ENCODE measurements at regions not wholly inside any gene's neighbourhood (a gene's known extent, or its start where the extent isn't known, plus 50 kb on each side); places are given as distances from the start of the nearest gene placed in this dataset.
"Not testable (repeated sequence)": the region's sequence is repeated elsewhere in the genome, so short reads cannot be mapped to it uniquely, and the experiment has no call there.

DNA sequence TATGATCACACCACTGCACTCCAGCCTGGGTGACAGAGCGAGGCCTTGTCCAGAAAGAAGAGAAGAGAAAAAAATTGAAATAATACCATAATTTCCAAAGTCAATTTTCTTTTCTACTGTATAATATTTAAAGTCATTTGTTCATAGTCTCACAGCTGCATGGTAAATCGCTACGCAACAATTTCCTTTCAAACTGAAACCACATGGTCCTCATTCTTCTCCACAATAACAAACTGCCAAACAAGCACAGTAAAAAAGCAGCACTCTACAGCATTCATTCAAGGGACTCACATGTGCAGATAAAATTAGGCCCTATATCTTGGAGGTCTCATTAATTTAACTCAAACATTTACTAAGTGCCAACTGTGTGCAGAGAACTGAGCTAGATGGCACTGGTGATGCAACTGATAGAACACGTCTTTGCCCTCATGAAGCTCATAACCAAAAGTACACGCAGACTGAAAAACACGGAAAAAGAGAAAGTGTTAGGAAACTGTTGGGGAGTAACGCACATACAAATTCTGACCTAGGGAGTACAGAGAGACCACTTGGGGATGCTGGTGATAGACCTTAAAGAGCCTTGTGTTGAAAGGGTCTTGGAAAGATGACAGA is 68.4 kb upstream of the SRRM3 start:
- peaks cover 46% of the 10 kb centered on the region for H3K27me3 ChIP-seq
- H3K4me1 ChIP-seq = no peaks in the 10 kb centered on the region
- no peaks in the 10 kb centered on the region for H3K9me3 ChIP-seq
- H3K36me3 ChIP-seq = no peaks in the 10 kb centered on the region
- TF ChIP-seq EP300 (IDR thresholded peaks at IDR 0.05) (no peak), POLR2AphosphoS5 (IDR thresholded peaks at IDR 0.05) (no peak), POLR2A (IDR thresholded peaks at IDR 0.05) (no peak)
- TF ChIP-seq, protein P1, sequence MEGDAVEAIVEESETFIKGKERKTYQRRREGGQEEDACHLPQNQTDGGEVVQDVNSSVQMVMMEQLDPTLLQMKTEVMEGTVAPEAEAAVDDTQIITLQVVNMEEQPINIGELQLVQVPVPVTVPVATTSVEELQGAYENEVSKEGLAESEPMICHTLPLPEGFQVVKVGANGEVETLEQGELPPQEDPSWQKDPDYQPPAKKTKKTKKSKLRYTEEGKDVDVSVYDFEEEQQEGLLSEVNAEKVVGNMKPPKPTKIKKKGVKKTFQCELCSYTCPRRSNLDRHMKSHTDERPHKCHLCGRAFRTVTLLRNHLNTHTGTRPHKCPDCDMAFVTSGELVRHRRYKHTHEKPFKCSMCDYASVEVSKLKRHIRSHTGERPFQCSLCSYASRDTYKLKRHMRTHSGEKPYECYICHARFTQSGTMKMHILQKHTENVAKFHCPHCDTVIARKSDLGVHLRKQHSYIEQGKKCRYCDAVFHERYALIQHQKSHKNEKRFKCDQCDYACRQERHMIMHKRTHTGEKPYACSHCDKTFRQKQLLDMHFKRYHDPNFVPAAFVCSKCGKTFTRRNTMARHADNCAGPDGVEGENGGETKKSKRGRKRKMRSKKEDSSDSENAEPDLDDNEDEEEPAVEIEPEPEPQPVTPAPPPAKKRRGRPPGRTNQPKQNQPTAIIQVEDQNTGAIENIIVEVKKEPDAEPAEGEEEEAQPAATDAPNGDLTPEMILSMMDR (IDR thresholded peaks at IDR 0.05) = no peak
- H3K4me3 ChIP-seq = no peak overlapping the region
- H3K27ac ChIP-seq = no peak overlapping the region
- WGBS, 2 donors (ENCODE audit: low coverage in 1 of 2) = 74 to 84% methylated on average over 7 of the region's 7 CpGs
- ATAC-seq = no peak

DNA sequence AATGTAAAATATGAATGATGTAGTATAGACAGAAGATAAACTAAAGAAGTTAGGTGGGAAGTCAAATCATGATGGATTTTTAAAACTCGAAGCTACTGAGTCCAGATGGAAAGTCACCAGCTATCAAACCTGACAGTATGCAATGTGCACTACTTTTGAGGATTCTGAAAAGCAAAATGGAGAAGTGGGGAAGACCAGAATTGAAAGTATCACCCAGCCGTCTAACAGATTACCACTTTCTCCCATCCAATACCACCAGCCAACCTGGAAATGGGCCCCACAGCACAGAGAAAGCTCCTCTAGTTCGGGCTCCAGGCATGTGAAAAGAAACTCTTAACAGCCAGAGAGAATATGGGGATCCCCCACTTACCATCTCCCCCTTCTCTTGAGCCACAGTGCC is 67.9 kb upstream of the SRRM3 start:
- ATAC-seq = no peak
- H3K36me3 ChIP-seq = no peaks in the 10 kb centered on the region
- H3K4me1 ChIP-seq = no peaks in the 10 kb centered on the region
- WGBS, 2 donors (ENCODE audit: low coverage in 1 of 2) = 40% methylated on average over 3 of the region's 3 CpGs
- H3K9me3 ChIP-seq = no peaks in the 10 kb centered on the region
- H3K4me3 ChIP-seq = no peak overlapping the region
- TF ChIP-seq POLR2A (IDR thresholded peaks at IDR 0.05) (no peak), EP300 (IDR thresholded peaks at IDR 0.05) (no peak), POLR2AphosphoS5 (IDR thresholded peaks at IDR 0.05) (no peak)
- TF ChIP-seq, protein P1 (IDR thresholded peaks at IDR 0.05) = no peak
- no peak overlapping the region for H3K27ac ChIP-seq
- peaks cover 46% of the 10 kb centered on the region for H3K27me3 ChIP-seq

DNA sequence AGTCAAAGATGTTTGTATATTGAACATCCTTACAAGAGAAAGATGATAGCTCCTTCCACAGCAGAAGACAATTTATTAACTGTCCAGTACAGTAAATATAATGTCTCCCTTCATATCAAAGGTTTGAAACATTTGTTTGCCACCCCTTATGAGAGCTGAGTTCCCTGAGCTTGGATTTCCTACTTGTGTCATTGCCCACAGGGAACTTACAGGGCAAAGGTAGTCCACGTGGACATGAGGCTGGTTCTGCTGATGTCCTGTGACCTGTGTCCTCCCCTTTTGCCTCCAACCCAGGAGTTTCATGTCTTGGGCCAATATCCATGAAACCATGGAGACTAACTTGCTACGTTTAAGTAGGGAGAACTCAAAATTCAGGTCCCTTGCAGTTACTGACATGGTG is 66.4 kb upstream of the SRRM3 start:
- WGBS, 2 donors (ENCODE audit: low coverage in 1 of 2) = 40 to 50% methylated on average over 1 to 2 of the region's 2 CpGs
- not testable (repeated sequence) for ATAC-seq
- peaks cover 41% of the 10 kb centered on the region for H3K27me3 ChIP-seq

DNA sequence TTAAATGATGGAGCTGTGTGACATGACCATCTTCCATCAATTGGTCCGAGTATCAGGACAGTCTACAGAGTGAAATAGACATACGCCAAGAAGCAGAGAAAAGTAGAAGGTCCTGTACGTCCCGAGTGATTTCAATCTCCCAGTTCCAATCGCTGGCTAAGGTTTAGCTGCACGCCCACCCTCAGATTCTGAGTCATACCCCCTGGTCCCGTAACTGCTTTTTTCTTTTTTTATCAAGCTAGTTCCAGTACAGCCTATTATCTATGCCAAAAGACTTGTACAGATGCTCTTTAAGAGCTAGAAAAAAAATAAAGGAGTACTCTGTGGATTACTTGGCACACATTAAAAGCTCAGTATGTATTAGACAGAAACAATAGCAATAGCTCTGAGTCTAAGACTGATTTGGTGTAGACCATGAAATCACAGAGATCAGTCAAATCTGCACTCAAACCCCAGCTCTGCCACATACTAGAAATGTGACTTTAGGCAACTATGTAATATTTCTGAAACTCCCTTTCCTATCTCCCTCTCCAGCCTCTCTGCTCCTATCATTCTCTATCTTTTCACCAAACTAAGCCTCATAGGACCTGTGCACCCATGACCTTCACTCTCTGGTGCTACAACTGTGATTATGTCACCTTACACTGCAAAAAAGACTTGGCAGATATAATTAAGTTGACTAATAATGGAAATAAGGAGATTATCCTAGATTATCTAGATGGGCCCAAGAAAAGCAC is 63.0 kb upstream of the SRRM3 start:
- ATAC-seq, H3K4me3 ChIP-seq, H3K4me1 ChIP-seq, H3K9me3 ChIP-seq, H3K36me3 ChIP-seq, H3K27ac ChIP-seq: not testable (repeated sequence)
- 39 to 100% methylated on average over 1 to 7 of the region's 7 CpGs for WGBS, 2 donors (ENCODE audit: low coverage in 1 of 2)
- peaks cover 15% of the 10 kb centered on the region for H3K27me3 ChIP-seq

More for the DNA sequence above, 66.4 kb upstream of the SRRM3 start:
- not testable (repeated sequence) for H3K36me3 ChIP-seq, H3K4me1 ChIP-seq, H3K9me3 ChIP-seq, H3K27ac ChIP-seq, H3K4me3 ChIP-seq

DNA sequence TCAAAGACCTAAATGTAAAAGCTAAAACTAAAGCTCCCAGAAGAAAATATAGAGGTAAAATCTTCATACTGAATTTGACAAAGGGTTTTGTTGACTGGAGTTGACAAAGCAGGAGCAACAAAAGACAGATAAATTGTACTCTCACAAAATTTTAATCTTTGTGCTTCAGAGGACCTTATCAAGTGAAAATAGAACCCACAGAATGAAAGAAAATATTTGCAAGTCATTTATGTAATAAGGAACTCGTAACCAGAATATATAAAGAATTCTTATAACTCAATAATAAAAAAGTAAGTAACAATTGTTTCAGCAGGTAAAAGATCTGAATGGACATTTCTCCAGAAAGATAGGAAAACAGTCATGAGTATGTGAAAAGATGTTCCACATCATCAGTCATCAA is 62.0 kb upstream of the SRRM3 start:
- ATAC-seq = no peak
- H3K27me3 ChIP-seq = peaks cover 8% of the 10 kb centered on the region

DNA sequence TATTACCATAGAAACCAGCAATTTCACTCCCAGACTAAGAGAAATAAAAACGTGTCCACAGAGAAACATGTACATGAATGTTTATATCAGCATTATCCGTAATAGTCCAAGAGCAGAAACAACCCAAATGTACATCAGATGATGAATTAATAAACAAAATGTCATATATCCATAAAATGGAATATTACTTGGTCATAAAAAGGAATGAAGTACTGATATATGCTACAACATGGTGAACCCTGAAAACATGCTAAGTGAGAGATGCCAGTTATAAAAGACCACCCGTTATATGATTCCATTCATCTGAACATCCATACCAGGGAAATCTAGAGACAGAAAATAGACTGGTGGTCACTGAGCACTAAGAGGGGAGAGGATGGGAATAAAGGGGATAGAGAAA is 61.4 kb upstream of the SRRM3 start:
- H3K36me3 ChIP-seq = not testable (repeated sequence)
- 46 to 62% methylated on average over 3 of the region's 3 CpGs for WGBS, 2 donors (ENCODE audit: low coverage in 1 of 2)

More for the DNA sequence above, 62.0 kb upstream of the SRRM3 start:
- Histone ChIP-seq H3K27ac (no peak overlapping the region), H3K4me3 (no peak overlapping the region), H3K9me3 (no peaks in the 10 kb centered on the region), H3K4me1 (no peaks in the 10 kb centered on the region), H3K36me3 (no peaks in the 10 kb centered on the region)
- whole genome bisulfite sequencing, 2 donors (ENCODE audit: low coverage in 1 of 2) = 90 to 94% methylated on average over 1 of the region's 1 CpG
- TF ChIP-seq, protein P1 (IDR thresholded peaks at IDR 0.05) = no peak
- TF ChIP-seq POLR2AphosphoS5 (IDR thresholded peaks at IDR 0.05) = no peak
- no peak for TF ChIP-seq EP300 (IDR thresholded peaks at IDR 0.05)
- no peak for TF ChIP-seq POLR2A (IDR thresholded peaks at IDR 0.05)

More for the DNA sequence above, 61.4 kb upstream of the SRRM3 start:
- ATAC-seq, H3K9me3 ChIP-seq, H3K4me3 ChIP-seq, H3K4me1 ChIP-seq, H3K27ac ChIP-seq, H3K27me3 ChIP-seq: not testable (repeated sequence)
